ENCODE measurements at regions not wholly inside any gene's neighbourhood (a gene's known extent, or its start where the extent isn't known, plus 50 kb on each side); places are given as distances from the start of the nearest gene placed in this dataset.
"Not testable (repeated sequence)": the region's sequence is repeated elsewhere in the genome, so short reads cannot be mapped to it uniquely, and the experiment has no call there.

GRCh38 chr10:84739126-84739525 is 410.7 kb downstream of the CCSER2 start:
- H3K27ac ChIP-seq (ENCODE audit: extremely low read depth, low read depth, low read length); intact Hi-C loops (cut with micrococcal nuclease); H3K9me3 ChIP-seq (replicated peaks; ENCODE audit: control insufficient read depth, insufficient read depth, low read depth, low read length); ATAC-seq; POLR2A ChIA-PET; CTCF ChIA-PET (ENCODE audit: low intra/inter-chr PET ratio); H4K20me1 ChIP-seq (replicated peaks; ENCODE audit: control insufficient read depth, insufficient read depth, low read length); H3K27me3 ChIP-seq (ENCODE audit: control insufficient read depth in 2 of 2, insufficient read depth in 2 of 2, low read length in 2 of 2); H2AFZ ChIP-seq (ENCODE audit: low read depth, low read length); H3K9me1 ChIP-seq (ENCODE audit: control insufficient read depth, insufficient read depth, low read length); H3K36me3 ChIP-seq (ENCODE audit: control insufficient read depth, insufficient read depth, low read length); H3K79me2 ChIP-seq (ENCODE audit: control insufficient read depth, insufficient read depth, low read length); in situ Hi-C loops (cut with MboI); FAIRE-seq; H3K4me1 ChIP-seq (replicated peaks in 1 of 2; ENCODE audit: control insufficient read depth in 2 of 2, insufficient read depth in 2 of 2, low read length in 2 of 2); H3K4me3 ChIP-seq; H3K9ac ChIP-seq (ENCODE audit: insufficient read depth in 1 of 2, low read depth in 2 of 2, low read length in 2 of 2); DNase-seq (ENCODE audit: extremely low read depth in 1 of 4, low spot score in 3 of 4); BruUV-seq (replicated peaks); H3K4me2 ChIP-seq (ENCODE audit: insufficient read depth, low read length): not testable (repeated sequence)
- WGBS (ENCODE audit: insufficient coverage, low coverage, missing lambda C conversion rate) = 1% methylated on average over 9 of the region's 9 CpGs

DNA sequence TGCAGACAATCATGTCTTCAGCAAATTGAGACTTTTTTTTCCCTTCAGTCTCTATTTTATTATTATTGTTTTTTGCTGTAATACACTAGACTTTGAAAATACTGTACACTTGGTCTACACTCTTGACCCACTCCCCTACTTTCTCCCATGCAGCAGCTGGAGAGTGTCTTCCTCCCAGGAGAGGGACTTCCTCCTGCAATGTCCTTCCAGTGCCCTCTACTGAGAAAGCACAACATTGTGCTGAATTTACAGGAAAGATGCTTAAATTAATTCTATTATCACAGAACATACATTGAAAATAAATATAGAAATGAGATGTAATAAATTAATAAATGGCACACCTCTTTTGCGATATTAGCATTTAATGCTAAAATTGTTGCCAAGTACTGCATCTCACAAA is 411.3 kb downstream of the CCSER2 start:
- no peak for FAIRE-seq
- TF ChIP-seq EP300 (IDR thresholded peaks at IDR 0.05; ENCODE audit: low read length) (no peak), ZNF584 (CRISPR knock-in tag; IDR thresholded peaks at IDR 0.05; ENCODE audit: low read depth) (no peak), BMI1 (IDR thresholded peaks at IDR 0.05; ENCODE audit: low read length) (no peak), ZNF12 (CRISPR knock-in tag; IDR thresholded peaks at IDR 0.05) (no peak), ZNF239 (CRISPR knock-in tag; IDR thresholded peaks at IDR 0.05) (no peak), MNT (conservative IDR thresholded peaks at IDR 0.05) (no peak), MAFF (IDR thresholded peaks at IDR 0.05; ENCODE audit: low read length) (no peak), CHD2 (IDR thresholded peaks at IDR 0.05; ENCODE audit: low read depth, low read length) (no peak), TGIF2 (CRISPR knock-in tag; IDR thresholded peaks at IDR 0.05) (no peak), CC2D1A (IDR thresholded peaks at IDR 0.05) (no peak), RHOXF2B (CRISPR knock-in tag; conservative IDR thresholded peaks at IDR 0.05) (no peak), HNRNPL (IDR thresholded peaks at IDR 0.05; ENCODE audit: low read depth, low read length) (no peak), ATF4 (CRISPR knock-in tag; IDR thresholded peaks at IDR 0.05) (no peak), ZNF79 (CRISPR knock-in tag; IDR thresholded peaks at IDR 0.05; ENCODE audit: low read depth) (no peak), NFXL1 (CRISPR knock-in tag; IDR thresholded peaks at IDR 0.05) (no peak), NR2C2 (CRISPR knock-in tag; IDR thresholded peaks at IDR 0.05) (no peak), NR2C2 (tag; IDR thresholded peaks at IDR 0.05) (no peak)
- intact Hi-C loops (cut with micrococcal nuclease) = no loop called here

More for the DNA sequence above, 411.3 kb downstream of the CCSER2 start:
- no peaks in the 10 kb centered on the region for H3K9me3 ChIP-seq (replicated peaks; ENCODE audit: control insufficient read depth, insufficient read depth, low read depth, low read length)
- in situ Hi-C loops (cut with MboI) = no loop called here
- no peaks in the 10 kb centered on the region for H3K36me3 ChIP-seq (ENCODE audit: control insufficient read depth, insufficient read depth, low read length)
- no peak for DNase-seq (ENCODE audit: extremely low read depth in 1 of 4, low spot score in 3 of 4)
- H4K20me1 ChIP-seq (replicated peaks; ENCODE audit: control insufficient read depth, insufficient read depth, low read length) = no peaks in the 10 kb centered on the region
- no peak for ATAC-seq
- no peak overlapping the region for H3K4me2 ChIP-seq (ENCODE audit: insufficient read depth, low read length)
- no peaks in the 10 kb centered on the region for H3K4me1 ChIP-seq (replicated peaks in 1 of 2; ENCODE audit: control insufficient read depth in 2 of 2, insufficient read depth in 2 of 2, low read length in 2 of 2)
- H3K27me3 ChIP-seq (ENCODE audit: control insufficient read depth in 2 of 2, insufficient read depth in 2 of 2, low read length in 2 of 2) = no peaks in the 10 kb centered on the region
- POLR2A ChIA-PET = no interaction called here
- no peaks in the 10 kb centered on the region for H3K79me2 ChIP-seq (ENCODE audit: control insufficient read depth, insufficient read depth, low read length)
- H3K4me3 ChIP-seq = no peak overlapping the region
- no TSS peak for BruUV-seq (replicated peaks)
- H3K27ac ChIP-seq (ENCODE audit: extremely low read depth, low read depth, low read length) = no peak overlapping the region
- H3K9ac ChIP-seq (ENCODE audit: insufficient read depth in 1 of 2, low read depth in 2 of 2, low read length in 2 of 2) = no peak overlapping the region
- 0% methylated on average over 1 of the region's 1 CpG for WGBS (ENCODE audit: insufficient coverage, low coverage, missing lambda C conversion rate)
- H3K9me1 ChIP-seq (ENCODE audit: control insufficient read depth, insufficient read depth, low read length) = no peaks in the 10 kb centered on the region
- H2AFZ ChIP-seq (ENCODE audit: low read depth, low read length) = no peak overlapping the region
- CTCF ChIA-PET (ENCODE audit: low intra/inter-chr PET ratio) = no interaction called here

All from K562 (cell line).